Effector CD8-positive, alpha-beta T cell (primary cell): ENCODE measurements at regions not wholly inside any gene's neighbourhood (a gene's known extent, or its start where the extent isn't known, plus 50 kb on each side); places are given as distances from the start of the nearest gene placed in this dataset.

Experiments
- DNase-seq: peaks from one replicate; lab custom pipeline; 2025; lab: John Stamatoyannopoulos, UW

DNA sequence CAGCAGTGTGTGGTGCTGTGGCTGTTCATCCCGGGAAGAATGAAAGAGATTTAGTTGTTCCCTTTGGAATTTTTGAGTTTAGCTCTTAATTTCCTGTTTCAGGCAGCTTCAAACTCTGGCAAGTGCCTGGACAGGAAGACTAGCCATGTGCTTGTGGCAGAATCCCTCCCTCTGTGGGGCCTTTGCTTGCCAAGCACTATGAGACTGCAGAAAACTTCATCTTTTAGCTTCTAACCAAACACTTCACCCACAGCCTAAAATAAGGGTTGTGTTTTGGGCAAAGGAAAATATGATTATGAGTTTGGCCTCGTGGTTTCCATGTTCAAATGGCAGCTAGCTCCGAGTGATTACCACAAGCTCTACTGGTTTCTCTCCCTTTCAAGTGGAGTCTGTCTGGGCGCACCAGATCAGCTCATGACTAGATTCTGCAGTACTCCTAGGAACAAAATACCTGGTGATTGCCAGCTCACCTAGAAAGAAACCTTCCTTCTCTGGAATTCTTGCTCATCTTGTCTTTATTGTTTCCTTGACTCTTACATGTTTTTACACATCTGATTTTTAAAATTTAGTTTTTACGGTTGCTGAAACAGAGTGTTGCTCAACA, 707.5 kb downstream of the SLITRK6 start:
- DNase-seq, result no peak

DNA sequence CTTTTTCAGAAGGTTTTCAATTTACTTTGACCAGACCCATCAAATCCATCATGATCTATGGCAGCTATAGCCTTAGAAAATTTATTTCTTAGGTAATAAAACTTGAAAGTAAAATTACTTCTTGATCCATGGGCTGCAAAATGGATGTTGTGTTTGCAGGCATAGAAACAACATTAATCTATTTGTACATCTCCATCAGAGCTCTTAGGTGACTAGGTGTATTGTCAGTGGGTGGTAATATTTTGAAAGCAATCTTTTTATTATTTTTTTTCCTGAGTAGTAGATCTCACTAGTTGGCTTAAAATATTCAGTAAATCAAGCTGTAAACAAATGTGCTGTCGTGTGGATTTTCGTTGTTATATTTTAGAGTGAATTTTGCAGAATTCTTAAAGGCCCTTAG, 710.0 kb downstream of the SLITRK6 start:
- DNase-seq, result no peak

- DNase-seq, result no peak
Observed at GRCh38 chr13:85080691-85081090, 718.5 kb downstream of the SLITRK6 start.

- no peak for DNase-seq
Observed at GRCh38 chr13:85076343-85076742, 722.9 kb downstream of the SLITRK6 start.

GRCh38 chr13:85074543-85075313, 724.5 kb downstream of the SLITRK6 start:
- DNase-seq, result no peak

DNA sequence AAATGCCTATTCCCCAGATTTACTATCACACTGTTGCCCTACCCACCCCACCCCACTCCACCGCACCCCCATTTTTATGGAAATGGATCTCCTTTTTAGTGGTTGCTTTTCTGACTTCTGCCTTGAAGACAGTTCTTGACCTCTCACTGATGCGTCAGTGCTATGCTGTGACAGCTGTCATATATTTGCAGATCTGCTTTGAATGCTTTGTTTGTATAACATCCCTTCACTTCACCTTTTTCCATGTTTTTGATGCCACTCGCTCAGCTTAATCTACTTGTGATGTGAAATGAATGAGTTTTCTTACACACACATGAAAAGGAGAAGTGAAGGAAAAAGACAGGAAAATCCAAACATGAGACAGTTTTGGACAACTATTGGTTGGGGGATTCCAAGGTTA, 731.0 kb downstream of the SLITRK6 start:
- no peak for DNase-seq

DNA sequence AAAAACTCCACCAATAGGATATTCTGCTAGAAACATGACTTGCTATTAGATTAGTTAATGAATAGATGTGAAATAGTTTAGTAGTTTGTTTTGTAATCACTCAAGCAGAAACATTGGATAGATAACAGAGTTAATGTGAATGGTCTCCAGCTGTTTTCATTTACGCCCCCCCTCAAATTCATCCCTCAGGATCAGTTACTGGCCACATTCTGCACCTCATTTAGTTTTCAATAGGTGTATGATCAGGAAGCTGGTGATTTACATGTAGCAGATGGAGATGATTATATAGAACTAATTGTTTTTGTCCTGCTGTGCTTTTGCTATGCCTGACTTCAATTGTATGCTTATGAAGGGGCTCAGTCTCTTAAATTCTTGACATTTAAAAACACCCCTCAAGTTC, 759.0 kb downstream of the SLITRK6 start:
- DNase-seq, result no peak

DNA sequence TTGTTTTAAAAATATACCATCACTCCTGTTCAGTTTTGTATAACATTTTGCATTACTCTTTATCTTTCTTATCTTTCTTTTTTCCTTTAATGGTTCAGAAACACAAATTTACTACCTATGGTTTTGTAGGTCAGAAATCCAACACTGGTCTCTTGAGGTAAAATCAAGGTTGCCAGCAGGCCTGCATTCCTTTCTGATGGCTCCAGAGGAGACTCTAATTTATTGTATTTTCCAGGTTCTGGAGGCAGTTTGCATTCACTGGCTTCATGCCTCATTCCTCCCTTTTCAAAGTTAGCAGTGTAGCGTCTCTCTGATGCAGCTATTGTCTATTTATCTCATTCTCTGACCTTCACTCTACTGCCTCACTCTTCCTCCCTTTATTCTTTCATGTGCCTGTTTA, 767.4 kb downstream of the SLITRK6 start:
- no peak for DNase-seq

GRCh38 chr13:85028035-85028434, 771.2 kb downstream of the SLITRK6 start:
- DNase-seq, result no peak

DNA sequence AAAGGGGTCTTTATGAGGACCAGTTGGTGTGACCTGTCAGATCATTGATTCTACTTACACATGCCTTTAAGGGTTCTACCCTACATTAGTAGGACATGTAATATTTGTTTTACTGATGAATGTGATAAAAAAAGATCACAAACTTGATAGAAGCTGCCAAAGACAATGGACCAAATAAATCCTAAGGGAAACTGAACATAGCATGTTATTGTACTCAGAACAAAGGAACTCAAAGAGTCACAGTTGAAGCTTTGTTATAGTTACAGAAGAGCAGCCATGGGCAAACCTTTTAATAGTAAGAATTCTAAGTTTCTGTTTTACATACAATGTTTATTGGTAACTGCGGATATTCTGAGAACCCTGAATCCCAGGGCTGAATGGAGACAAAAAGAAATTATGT, 780.1 kb downstream of the SLITRK6 start:
- DNase-seq, result no peak

GRCh38 chr13:85013006-85013405, 786.2 kb downstream of the SLITRK6 start:
- DNase-seq, result no peak

GRCh38 chr13:85009447-85009846, 789.8 kb downstream of the SLITRK6 start:
- no peak for DNase-seq

GRCh38 chr13:84999252-84999651, 800.0 kb downstream of the SLITRK6 start:
- no peak for DNase-seq

DNA sequence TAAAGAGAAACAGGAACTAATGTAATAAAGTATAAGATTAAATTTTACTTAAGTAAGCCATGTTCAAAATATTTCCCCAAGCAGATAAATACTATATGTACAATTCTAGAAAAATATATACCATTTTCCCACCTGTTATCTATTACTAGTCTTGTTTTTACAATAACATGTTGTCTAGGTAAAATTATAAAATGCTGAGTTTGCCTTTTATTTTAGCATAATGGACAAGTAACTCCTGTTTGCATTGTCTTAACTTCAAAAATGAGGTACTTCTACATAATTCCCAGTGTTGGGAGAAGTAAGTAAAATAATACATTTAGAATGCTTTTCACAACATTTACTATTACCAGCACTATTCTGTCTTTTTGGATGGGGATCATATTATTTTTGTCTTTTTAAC, 800.5 kb downstream of the SLITRK6 start:
- no peak for DNase-seq

- DNase-seq, result no peak
Observed at GRCh38 chr13:84997858-84998257, 801.4 kb downstream of the SLITRK6 start.

- DNase-seq, result no peak
Observed at GRCh38 chr13:84994582-84994981, 804.6 kb downstream of the SLITRK6 start.

GRCh38 chr13:84985860-84986259, 813.4 kb downstream of the SLITRK6 start:
- DNase-seq, result no peak

- DNase-seq, result no peak
Observed at GRCh38 chr13:84983321-84983720, 815.9 kb downstream of the SLITRK6 start.

GRCh38 chr13:84980571-84980970, 818.6 kb downstream of the SLITRK6 start:
- no peak for DNase-seq

DNA sequence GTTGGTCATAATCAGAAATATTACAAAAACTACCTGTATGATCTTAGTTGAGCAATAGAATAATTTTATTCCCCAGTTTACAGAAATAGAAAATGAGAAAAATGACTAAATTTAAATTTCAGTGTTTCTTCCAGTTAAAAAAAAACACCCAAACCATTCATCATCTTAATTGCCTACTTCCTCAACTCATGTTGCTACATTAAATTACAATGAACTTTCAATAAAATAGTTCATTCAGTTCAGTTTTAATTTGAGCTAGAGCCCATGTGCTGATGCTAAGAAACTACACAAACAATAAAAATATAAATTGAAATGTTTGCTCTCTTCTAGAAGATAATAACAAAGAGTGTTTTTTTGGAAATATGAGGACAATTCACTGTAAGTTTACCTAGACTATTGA, 820.4 kb downstream of the SLITRK6 start:
- no peak for DNase-seq

DNA sequence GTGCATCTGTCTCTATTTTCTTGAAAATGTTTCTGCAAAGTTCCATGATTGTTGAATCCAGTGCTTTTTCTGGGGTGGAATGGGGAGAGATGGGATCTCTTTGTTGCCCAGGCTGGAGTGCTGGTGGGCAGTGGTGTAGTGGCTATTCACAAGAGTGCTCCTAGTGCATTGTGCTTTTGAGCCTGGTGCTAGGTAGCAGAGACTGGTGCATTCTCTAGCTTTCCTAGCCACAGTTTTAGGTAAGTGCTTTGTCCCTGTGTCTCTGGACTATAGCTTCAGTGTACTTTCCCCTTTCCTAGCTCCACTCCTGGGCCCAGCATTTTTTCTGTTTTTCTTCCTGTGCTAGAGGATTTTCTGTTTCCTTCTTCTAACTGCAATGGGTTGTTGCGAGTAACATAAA, 825.6 kb downstream of the SLITRK6 start:
- DNase-seq, result no peak

GRCh38 chr13:84972907-84973306, 826.3 kb downstream of the SLITRK6 start:
- no peak for DNase-seq

DNA sequence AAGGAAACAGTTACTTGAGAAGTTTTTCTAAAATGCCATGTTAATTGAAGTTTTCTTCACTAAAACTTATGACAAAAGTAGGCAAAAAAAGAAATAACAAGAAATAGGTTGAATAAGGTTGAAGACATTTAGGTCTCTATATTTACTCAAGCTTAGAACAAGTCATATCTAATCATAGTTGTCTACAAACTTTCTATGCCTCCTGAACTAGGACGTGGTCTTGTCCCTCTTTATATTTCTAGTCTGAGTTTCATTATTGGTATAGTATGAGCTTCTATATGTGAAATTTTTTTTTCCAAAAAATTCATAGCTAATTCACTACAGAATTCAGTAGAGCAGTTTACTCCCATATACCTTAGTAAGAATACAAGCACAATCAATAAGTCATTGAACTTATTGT, 836.4 kb downstream of the SLITRK6 start:
- no peak for DNase-seq
